GM23338 (cell line): ENCODE measurements at regions not wholly inside any gene's neighbourhood (a gene's known extent, or its start where the extent isn't known, plus 50 kb on each side); places are given as distances from the start of the nearest gene placed in this dataset.

Source experiments
- ATAC-seq: fragments of 200-7000 bp; cut with Tn5 transposase; 3 replicates; pipeline ENCODE4 v1.9.1; 2020
- DNase-seq: peaks from one replicate; pipeline ENCODE4 v3.0.0-alpha.2; 2015; ENCODE audit warnings: low spot score
- H2AFZ ChIP-seq: fragments of 200-600 bp; sonication (generic); 2 replicates; pipeline ENCODE4 v1.8.0; 2016; ENCODE audit warnings: antibody characterized with exemption, mild to moderate bottlenecking, moderate library complexity
- H3F3A ChIP-seq: fragments of 200-600 bp; sonication (generic); replicated peaks from 2 replicates; pipeline ENCODE4 v1.8.0; 2017; ENCODE audit warnings: antibody characterized with exemption, mixed run types, low read depth
- H3K27ac ChIP-seq: fragments of 200-600 bp; sonication (generic); 2 replicates; pipeline ENCODE4 v1.6.1; 2016; ENCODE audit warnings: low read depth
- H3K27me3 ChIP-seq: fragments of 200-600 bp; sonication (generic); 2 replicates; pipeline ENCODE4 v1.8.0; 2016; ENCODE audit warnings: mild to moderate bottlenecking, mixed run types, moderate library complexity; ENCODE audit not compliant: insufficient read depth
- H3K36me3 ChIP-seq: fragments of 200-600 bp; sonication (generic); 2 replicates; pipeline ENCODE4 v1.8.0; 2016; ENCODE audit warnings: mild to moderate bottlenecking; ENCODE audit not compliant: insufficient read depth
- H3K4me1 ChIP-seq: fragments of 200-600 bp; sonication (generic); 2 replicates; pipeline ENCODE4 v1.8.0; 2016; ENCODE audit warnings: mild to moderate bottlenecking, moderate library complexity; ENCODE audit not compliant: insufficient read depth
- H3K4me2 ChIP-seq: fragments of 200-600 bp; sonication (generic); 2 replicates; pipeline ENCODE4 v1.7.1; 2017; ENCODE audit warnings: mixed run types
- H3K4me3 ChIP-seq: fragments of 200-600 bp; sonication (generic); 2 replicates; pipeline ENCODE4 v1.6.1; 2016; ENCODE audit warnings: mixed run types
- H3K79me2 ChIP-seq: fragments of 200-600 bp; sonication (generic); replicated peaks from 2 replicates; pipeline ENCODE4 v1.8.0; 2017; ENCODE audit warnings: mild to moderate bottlenecking; ENCODE audit not compliant: insufficient read depth
- H3K9me2 ChIP-seq: fragments of 200-600 bp; sonication (generic); 2 replicates; pipeline ENCODE4 v1.8.0; 2017; ENCODE audit not compliant: insufficient read depth
- H4K20me1 ChIP-seq: fragments of 200-600 bp; sonication (generic); replicated peaks from 2 replicates; pipeline ENCODE4 v1.8.0; 2017; ENCODE audit warnings: mild to moderate bottlenecking; ENCODE audit not compliant: insufficient read depth
- H3K27ac Mint-ChIP-seq: 2 replicates; pipeline ENCODE4 v1.8.0; 2020; ENCODE audit warnings: inconsistent platforms, mild to moderate bottlenecking, moderate library complexity, mixed read lengths
- H3K27me3 Mint-ChIP-seq: 3 replicates; pipeline ENCODE4 v1.8.0; 2022; ENCODE audit warnings: low read depth, mild to moderate bottlenecking, moderate library complexity, mixed read lengths, inconsistent platforms; ENCODE audit not compliant: insufficient read depth, poor library complexity
- H3K36me3 Mint-ChIP-seq: 3 replicates; pipeline ENCODE4 v1.8.0; 2021; ENCODE audit warnings: low read depth, mild to moderate bottlenecking, inconsistent platforms, moderate library complexity, mixed read lengths
- H3K4me1 Mint-ChIP-seq: 3 replicates; pipeline ENCODE4 v1.8.0; 2020; ENCODE audit warnings: mild to moderate bottlenecking, inconsistent platforms, mixed read lengths
- H3K4me3 Mint-ChIP-seq: 3 replicates; pipeline ENCODE4 v1.8.0; 2021; ENCODE audit warnings: moderate library complexity, mild to moderate bottlenecking, inconsistent platforms, mixed read lengths
- H3K9me3 Mint-ChIP-seq: 3 replicates; pipeline ENCODE4 v1.8.0; 2020; ENCODE audit warnings: moderate library complexity, mild to moderate bottlenecking, inconsistent platforms, mixed read lengths
- NANOG ChIP-seq: IDR thresholded peaks from 2 replicates; pipeline ENCODE4 v1.6.1; 2016; ENCODE audit warnings: antibody characterized with exemption, borderline replicate concordance
- ZNF462 ChIP-seq: fragments of 250-450 bp; sonication (Bioruptor Pico); IDR thresholded peaks from 2 replicates; pipeline ENCODE4 v1.5.0; 2020; ENCODE audit warnings: mild to moderate bottlenecking, moderate library complexity

- H3K4me3 ChIP-seq: no peak overlapping the region
Observed at GRCh38 chr7:85478530-85478929, 291.7 kb upstream of the SEMA3D start.

More at GRCh38 chr7:85478530-85478929, 291.7 kb upstream of the SEMA3D start:
- H3K27ac ChIP-seq: no peak overlapping the region
- no peaks in the 10 kb centered on the region for H4K20me1 ChIP-seq
- Mint-ChIP-seq H3K4me1 (peaks cover 10% of the 10 kb centered on the region; the same call in 2 of the 3 replicates), H3K4me3 (no peak overlapping the region), H3K27me3 (no peaks in the 10 kb centered on the region), H3K36me3 (no peaks in the 10 kb centered on the region), H3K27ac (no peak overlapping the region), H3K9me3 (no peaks in the 10 kb centered on the region)
- no peaks in the 10 kb centered on the region for H3K36me3 ChIP-seq
- no peak for TF ChIP-seq ZNF462 (CRISPR knock-in tag)
- no peak for TF ChIP-seq NANOG
- no peaks in the 10 kb centered on the region for H3K4me1 ChIP-seq
- no peaks in the 10 kb centered on the region for H3K79me2 ChIP-seq
- H2AFZ ChIP-seq: peak overlapping the region; percentile 50; the same call in 1 of the 2 replicates
- no peaks in the 10 kb centered on the region for H3K27me3 ChIP-seq
- H3K9me2 ChIP-seq: no peaks in the 10 kb centered on the region
- no peaks in the 10 kb centered on the region for H3F3A ChIP-seq
- no peak for ATAC-seq
- H3K4me2 ChIP-seq: no peak overlapping the region
- DNase-seq: peak; percentile 10
